Esophagus muscularis mucosa (tissue), 4 donors: ENCODE measurements at regions not wholly inside any gene's neighbourhood (a gene's known extent, or its start where the extent isn't known, plus 50 kb on each side); places are given as distances from the start of the nearest gene placed in this dataset.
A peak's percentile ranks its signal among the peaks of the same experiment; 100 is the strongest.

ENCODE experiments used
- DNase-seq: peaks from one replicate; pipeline ENCODE4 v3.0.0-alpha.2; 2017; ENCODE audit errors: extremely low spot score
- H3K27ac ChIP-seq, 4 donors: fragments of 200-600 bp; sonication (generic); replicated peaks in 1 of 4; 1 replicate in 3 of 4; 2 replicates in 1 of 4; pipeline ENCODE4 v1.5.1; 2016 to 2019; ENCODE audit warnings: mild to moderate bottlenecking in 1 of 4
- H3K27me3 ChIP-seq, 4 donors: fragments of 200-600 bp; sonication (generic); one replicate each; pipeline versions ENCODE4 v1.5.1 to v1.6.0; 2016 to 2019
- H3K36me3 ChIP-seq, 4 donors: fragments of 200-600 bp; sonication (generic); one replicate each; pipeline ENCODE4 v1.5.1; 2016 to 2019
- H3K4me1 ChIP-seq, 4 donors: fragments of 200-600 bp; sonication (generic); one replicate each; pipeline ENCODE4 v1.5.1; 2016 to 2019
- H3K4me3 ChIP-seq, 4 donors: fragments of 200-600 bp; sonication (generic); 1 replicate in 2 of 4; 2 replicates in 2 of 4; pipeline ENCODE4 v1.5.1; 2016 to 2019; ENCODE audit warnings: mild to moderate bottlenecking in 4 of 4, moderate library complexity in 1 of 4
- H3K9me3 ChIP-seq, 4 donors: fragments of 200-600 bp; sonication (generic); 1 replicate in 3 of 4; 2 replicates in 1 of 4; pipeline ENCODE4 v1.5.1; 2016 to 2019
- EP300 ChIP-seq: sonication (generic); formaldehyde crosslinking; IDR thresholded peaks from one replicate; pipeline ENCODE4 v1.6.1; 2017; ENCODE audit warnings: antibody characterized with exemption
- POLR2A ChIP-seq: fragments of 450-650 bp; IDR thresholded peaks from one replicate; pipeline ENCODE4 v1.6.1; 2017; ENCODE audit warnings: antibody characterized with exemption, moderate library complexity, mild to moderate bottlenecking, low read depth
- POLR2AphosphoS5 ChIP-seq, 2 donors: sonication (generic); formaldehyde crosslinking; IDR thresholded peaks; one replicate each; pipeline ENCODE4 v1.6.1; 2017; ENCODE audit warnings: antibody characterized with exemption in 2 of 2
- WGBS: methylation state at CpG from one replicate; pipeline ENCODE4 v1.1.5; 2018; 5-methylcytosine and 5-hydroxymethylcytosine counted together
- intact Hi-C: fragments of 100-400 bp; cut with DNase I; formaldehyde crosslinking; loops from one replicate; pipeline ENCODE4 v1.15.1; 2023
- TF ChIP-seq, protein P1 (sequence below), 3 experiments: fragments of 200-600 bp in 2 of 3; fragments of 450-650 bp in 1 of 3; sonication (generic) in 2 of 3; IDR thresholded peaks; one replicate each; pipeline ENCODE4 v1.5.1; 2017 to 2019; ENCODE audit warnings: antibody characterized with exemption in 3 of 3, mild to moderate bottlenecking in 2 of 3, moderate library complexity in 1 of 3

DNA sequence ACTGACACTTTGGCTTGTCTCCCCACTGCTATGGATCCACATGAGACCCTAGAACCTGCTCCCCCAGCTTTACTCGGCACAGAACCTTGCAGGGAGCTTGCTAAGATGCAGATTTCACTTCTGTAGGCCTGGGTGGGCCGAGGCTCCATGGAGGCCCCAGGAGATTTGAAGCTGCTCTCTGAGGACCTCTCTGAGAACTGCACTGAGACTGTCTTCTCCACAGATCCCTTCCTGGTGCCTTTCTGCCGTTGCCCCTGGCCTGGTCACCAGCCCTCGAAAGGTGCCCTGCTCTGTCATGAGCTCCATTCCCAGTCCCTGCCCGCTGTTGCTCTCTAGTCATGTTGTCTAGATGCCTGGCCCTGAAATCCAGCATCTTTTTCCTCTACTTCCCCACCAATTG, 588.4 kb downstream of the AJAP1 start:
- Histone ChIP-seq H3K4me3 (no peak overlapping the region), H3K4me1 (no peaks in the 10 kb centered on the region), H3K27ac (no peak overlapping the region), H3K27me3 (peaks cover 0 to 5% (median 0%) of the 10 kb centered on the region in 4 donors), H3K9me3 (no peaks in the 10 kb centered on the region), H3K36me3 (no peaks in the 10 kb centered on the region)
- intact Hi-C loops: no loop called here
- no peak for DNase-seq
- WGBS: 85% methylated on average over 3 of the region's 5 CpGs
- TF ChIP-seq EP300: no peak
- no peak for TF ChIP-seq POLR2AphosphoS5 (IDR thresholded peaks at IDR 0.05)
- TF ChIP-seq, protein P1, sequence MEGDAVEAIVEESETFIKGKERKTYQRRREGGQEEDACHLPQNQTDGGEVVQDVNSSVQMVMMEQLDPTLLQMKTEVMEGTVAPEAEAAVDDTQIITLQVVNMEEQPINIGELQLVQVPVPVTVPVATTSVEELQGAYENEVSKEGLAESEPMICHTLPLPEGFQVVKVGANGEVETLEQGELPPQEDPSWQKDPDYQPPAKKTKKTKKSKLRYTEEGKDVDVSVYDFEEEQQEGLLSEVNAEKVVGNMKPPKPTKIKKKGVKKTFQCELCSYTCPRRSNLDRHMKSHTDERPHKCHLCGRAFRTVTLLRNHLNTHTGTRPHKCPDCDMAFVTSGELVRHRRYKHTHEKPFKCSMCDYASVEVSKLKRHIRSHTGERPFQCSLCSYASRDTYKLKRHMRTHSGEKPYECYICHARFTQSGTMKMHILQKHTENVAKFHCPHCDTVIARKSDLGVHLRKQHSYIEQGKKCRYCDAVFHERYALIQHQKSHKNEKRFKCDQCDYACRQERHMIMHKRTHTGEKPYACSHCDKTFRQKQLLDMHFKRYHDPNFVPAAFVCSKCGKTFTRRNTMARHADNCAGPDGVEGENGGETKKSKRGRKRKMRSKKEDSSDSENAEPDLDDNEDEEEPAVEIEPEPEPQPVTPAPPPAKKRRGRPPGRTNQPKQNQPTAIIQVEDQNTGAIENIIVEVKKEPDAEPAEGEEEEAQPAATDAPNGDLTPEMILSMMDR (IDR thresholded peaks at IDR 0.05): no peak
- no peak for TF ChIP-seq POLR2A

DNA sequence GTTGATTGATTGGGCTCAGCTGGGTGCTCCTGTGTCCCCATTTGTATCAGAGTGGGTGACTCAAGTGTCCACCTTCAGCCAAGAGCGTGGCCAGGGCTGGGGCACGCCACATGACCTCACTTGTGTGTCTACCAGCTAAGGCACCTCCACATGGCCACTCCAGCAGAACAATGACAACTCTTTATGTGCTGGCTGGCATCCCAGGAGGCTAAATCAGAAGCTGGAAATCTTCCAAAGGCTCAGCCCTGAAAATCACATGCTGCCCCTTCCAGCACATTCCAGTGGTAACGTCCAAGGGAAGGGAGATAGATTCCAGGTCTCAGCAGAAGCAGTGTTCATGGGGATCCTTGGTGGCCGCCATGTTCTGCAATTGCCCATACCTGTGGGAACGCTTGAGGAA, 585.5 kb downstream of the AJAP1 start:
- TF ChIP-seq EP300 (no peak), POLR2A (no peak), POLR2AphosphoS5 (IDR thresholded peaks at IDR 0.05) (no peak)
- TF ChIP-seq, protein P1 (IDR thresholded peaks at IDR 0.05): no peak
- WGBS: 49% methylated on average over 5 of the region's 5 CpGs

DNA sequence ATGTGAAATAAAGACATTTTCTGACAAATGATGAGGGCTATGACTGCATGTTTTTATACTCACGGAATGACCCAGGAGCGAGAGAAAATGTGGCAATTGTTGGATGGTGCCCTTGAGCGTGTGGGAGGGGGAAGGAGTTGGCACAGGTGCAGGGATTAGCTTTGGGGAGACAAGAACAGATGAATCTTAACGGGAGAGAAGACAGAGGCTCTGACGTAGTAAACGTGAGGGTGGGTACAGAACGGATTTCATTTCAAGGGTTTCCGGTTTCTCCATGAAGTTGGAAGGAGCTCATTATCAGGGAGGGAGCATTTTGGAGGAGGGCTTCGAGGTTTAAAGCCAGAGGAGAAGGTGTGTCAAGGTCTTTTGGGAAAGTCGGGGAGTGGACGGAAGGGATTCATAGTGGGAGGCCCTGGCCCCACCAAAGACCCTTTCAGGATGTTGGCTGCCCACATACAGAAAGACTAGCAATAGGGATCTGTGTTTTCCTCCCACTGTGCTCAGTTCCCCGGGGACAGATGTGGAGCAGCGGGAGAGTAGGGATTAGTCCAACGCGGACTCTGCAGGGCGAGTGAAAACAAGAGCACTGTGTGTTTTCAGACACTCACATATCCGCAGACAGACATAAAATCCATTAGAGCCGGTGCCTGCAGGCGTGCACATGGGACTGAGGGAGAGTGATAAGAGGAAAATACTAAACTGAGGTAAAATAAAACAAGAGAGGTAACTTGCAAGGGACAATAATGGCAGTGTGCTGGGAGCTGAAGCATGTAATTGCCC, 584.1 kb downstream of the AJAP1 start:
- Histone ChIP-seq H3K27me3 (peaks cover 0 to 22% (median 0%) of the 10 kb centered on the region in 4 donors), H3K36me3 (no peaks in the 10 kb centered on the region), H3K9me3 (no peaks in the 10 kb centered on the region), H3K4me3 (no peak overlapping the region), H3K27ac (no peak overlapping the region), H3K4me1 (no peaks in the 10 kb centered on the region)
- intact Hi-C loops: no loop called here
- DNase-seq: no peak
- TF ChIP-seq POLR2AphosphoS5 (IDR thresholded peaks at IDR 0.05): no peak
- TF ChIP-seq EP300: no peak
- TF ChIP-seq, protein P1 (IDR thresholded peaks at IDR 0.05): no peak
- TF ChIP-seq POLR2A: no peak
- 82% methylated on average over 19 of the region's 19 CpGs for WGBS

More for the DNA sequence above, 585.5 kb downstream of the AJAP1 start:
- Histone ChIP-seq H3K36me3 (no peaks in the 10 kb centered on the region), H3K27me3 (peaks cover 0 to 15% (median 0%) of the 10 kb centered on the region in 4 donors), H3K4me1 (no peaks in the 10 kb centered on the region), H3K9me3 (no peaks in the 10 kb centered on the region), H3K27ac (no peak overlapping the region), H3K4me3 (no peak overlapping the region)
- DNase-seq: peak; percentile 66
- intact Hi-C loops: no loop called here

DNA sequence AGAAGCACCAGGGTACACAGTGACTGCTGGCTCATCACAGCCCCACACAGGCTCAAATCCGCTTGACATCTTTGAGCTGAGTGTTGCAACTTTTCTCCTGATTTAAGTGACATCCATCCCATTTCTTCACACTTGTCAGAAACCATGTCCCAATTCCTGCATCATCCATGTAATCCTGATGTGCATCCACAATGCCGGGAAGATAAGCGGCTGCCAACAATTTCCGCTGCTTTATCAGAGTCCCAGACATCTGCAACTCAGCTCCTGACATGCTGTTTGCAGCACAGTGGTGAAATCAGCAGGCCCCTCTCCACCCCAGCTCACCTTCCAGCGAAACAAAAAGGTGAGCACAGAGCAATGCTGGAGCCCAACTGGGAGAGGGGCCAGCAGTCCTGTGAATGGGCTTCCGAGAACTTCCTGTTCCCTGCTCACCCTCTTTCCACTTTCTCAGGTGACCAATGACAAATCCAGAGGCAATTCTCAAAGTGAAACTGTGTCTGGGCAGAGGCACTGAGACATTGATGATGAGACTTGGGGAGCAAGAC, 581.0 kb downstream of the AJAP1 start:
- no peak for DNase-seq
- TF ChIP-seq, protein P1 (IDR thresholded peaks at IDR 0.05): no peak
- TF ChIP-seq EP300: no peak
- TF ChIP-seq POLR2AphosphoS5 (IDR thresholded peaks at IDR 0.05): no peak
- no peak for TF ChIP-seq POLR2A
- peaks cover 0 to 6% (median 0%) of the 10 kb centered on the region in 4 donors for H3K9me3 ChIP-seq
- H3K27me3 ChIP-seq: peaks cover 0 to 34% (median 0%) of the 10 kb centered on the region in 4 donors
- intact Hi-C loops: no loop called here
- H3K36me3 ChIP-seq: no peaks in the 10 kb centered on the region
- H3K4me1 ChIP-seq: no peaks in the 10 kb centered on the region
- H3K4me3 ChIP-seq: no peak overlapping the region
- 73% methylated on average over 6 of the region's 6 CpGs for WGBS
- no peak overlapping the region for H3K27ac ChIP-seq
